GM20000 (cell line): ENCODE measurements at regions not wholly inside any gene's neighbourhood (a gene's known extent, or its start where the extent isn't known, plus 50 kb on each side); places are given as distances from the start of the nearest gene placed in this dataset.

Source experiments
- DNase-seq: peaks from one replicate; pipeline ENCODE4 v3.0.0; 2012; ENCODE audit warnings: low spot score
- CTCF ChIP-seq: IDR thresholded peaks from 2 replicates; pipeline ENCODE4 v1.5.1; 2012; ENCODE audit warnings: mild to moderate bottlenecking, control low read depth; ENCODE audit errors: extremely low read depth, missing control alignments

DNA sequence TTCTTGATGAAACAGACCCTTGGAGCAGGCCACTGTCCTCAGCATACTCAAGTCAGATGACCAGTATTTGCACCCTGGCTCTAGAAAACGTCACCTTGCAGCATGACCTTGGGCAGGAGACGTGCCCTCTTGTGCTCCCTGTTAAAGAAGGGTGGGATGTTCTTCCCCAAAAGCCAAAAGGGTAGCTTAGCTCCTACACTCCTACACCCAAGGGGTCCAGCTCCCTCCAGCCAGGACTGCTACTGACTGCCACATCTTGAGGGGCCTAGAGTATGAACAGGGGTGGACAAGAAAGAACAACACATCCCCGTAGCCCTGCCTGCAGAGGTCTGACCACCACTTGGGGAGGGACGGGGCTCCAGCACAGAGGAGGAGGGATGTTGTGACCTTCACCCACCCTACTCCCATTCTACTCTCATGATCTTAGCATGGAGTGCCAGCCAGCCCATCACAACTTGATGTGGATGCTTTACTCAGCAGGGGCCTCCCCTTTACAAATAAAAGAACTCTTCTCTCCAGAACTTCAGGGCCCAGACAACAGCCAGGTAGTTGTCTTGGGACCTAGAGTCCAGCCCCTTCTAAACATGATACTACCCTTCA lies 165.3 kb upstream of the ZMIZ1 start:
- no peak for DNase-seq

GRCh38 chr10:78904196-78904595 lies 164.6 kb upstream of the ZMIZ1 start:
- no peak for DNase-seq
- TF ChIP-seq CTCF = no peak

More for the DNA sequence above, 165.3 kb upstream of the ZMIZ1 start:
- TF ChIP-seq CTCF = no peak

GRCh38 chr10:78905015-78905956 lies 163.5 kb upstream of the ZMIZ1 start:
- TF ChIP-seq CTCF = no peak
- no peak for DNase-seq

DNA sequence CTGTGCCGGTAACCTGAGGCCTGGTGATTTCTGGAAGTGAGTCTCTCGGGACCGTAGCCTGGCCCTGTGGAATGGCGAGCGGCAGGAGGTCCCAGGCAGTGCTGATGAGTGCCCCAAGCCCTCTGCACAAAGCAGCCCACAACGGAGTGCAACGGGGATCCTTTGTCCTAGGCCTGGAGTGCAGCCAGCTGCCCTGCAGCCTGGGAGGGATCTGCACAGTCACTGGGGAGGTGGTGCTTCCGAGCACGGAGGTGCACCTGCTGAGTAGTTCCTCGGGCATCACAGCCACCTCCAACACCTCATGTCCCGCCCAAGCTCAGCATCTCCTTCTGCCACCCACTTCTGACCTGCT lies 162.8 kb upstream of the ZMIZ1 start:
- no peak for DNase-seq

DNA sequence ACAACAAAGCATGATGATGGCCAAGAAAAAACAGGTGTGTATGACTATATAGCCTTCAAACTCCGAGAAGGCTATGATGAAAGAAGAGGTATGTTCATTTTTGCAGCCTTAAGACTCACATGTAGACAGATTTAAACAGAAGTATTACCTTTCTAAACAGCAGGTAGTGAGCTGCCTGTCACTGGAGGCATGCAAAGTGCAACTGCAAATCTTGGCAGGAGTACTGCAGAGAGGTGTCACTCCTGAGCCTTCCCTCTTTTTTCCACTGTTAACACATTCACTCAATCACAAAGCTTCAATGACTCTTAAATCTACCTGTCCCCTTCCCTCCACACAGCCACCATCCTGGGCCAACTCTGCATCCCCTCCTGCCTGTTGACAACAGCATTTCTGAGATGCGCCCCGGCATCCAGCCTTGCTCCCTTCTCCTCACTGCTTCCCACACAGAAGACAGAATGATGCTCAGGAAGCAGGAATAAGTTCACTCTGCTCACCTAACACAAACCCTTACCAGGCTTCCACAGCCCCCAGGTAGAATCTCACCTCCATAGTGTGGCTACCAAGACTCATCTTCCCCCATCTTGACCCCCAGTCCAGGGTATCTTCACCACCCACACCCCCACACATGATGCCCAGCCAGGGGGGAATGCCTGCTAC lies 161.9 kb upstream of the ZMIZ1 start:
- no peak for DNase-seq
- TF ChIP-seq CTCF = no peak

More for the DNA sequence above, 162.8 kb upstream of the ZMIZ1 start:
- TF ChIP-seq CTCF = no peak

- no peak for TF ChIP-seq CTCF
Measured at GRCh38 chr10:78907551-78908211, 161.1 kb upstream of the ZMIZ1 start.

GRCh38 chr10:78909221-78909620 lies 159.5 kb upstream of the ZMIZ1 start:
- DNase-seq = no peak
- no peak for TF ChIP-seq CTCF

More at GRCh38 chr10:78907551-78908211, 161.1 kb upstream of the ZMIZ1 start:
- DNase-seq = no peak
